ENCODE measurements at regions not wholly inside any gene's neighbourhood (a gene's known extent, or its start where the extent isn't known, plus 50 kb on each side); places are given as distances from the start of the nearest gene placed in this dataset.

GRCh38 chr9:27991221-27991620, 417.9 kb upstream of the C9orf72 start:
- intact Hi-C loops (cut with DNase I): no loop called here
- Histone ChIP-seq H3K27ac (no peak overlapping the region), H3K4me3 (replicated peaks in 1 of 3) (no peak overlapping the region), H3K36me3 (no peaks in the 10 kb centered on the region), H3K9me3 (no peaks in the 10 kb centered on the region), H3K27me3 (no peaks in the 10 kb centered on the region), H3K4me1 (no peaks in the 10 kb centered on the region)
- TF ChIP-seq CTCF (IDR thresholded peaks at IDR 0.05) (no peak), POLR2A (IDR thresholded peaks at IDR 0.05) (no peak)
- no peak for DNase-seq
- 66 to 74% methylated on average over 5 of the region's 5 CpGs for WGBS, 2 donors

- no peak for DNase-seq
- no peaks in the 10 kb centered on the region for H3K27me3 ChIP-seq
- 55 to 64% methylated on average over 1 of the region's 1 CpG for WGBS, 2 donors
- H3K36me3 ChIP-seq: no peaks in the 10 kb centered on the region
- no peak for TF ChIP-seq POLR2A (IDR thresholded peaks at IDR 0.05)
- no peak for TF ChIP-seq CTCF (IDR thresholded peaks at IDR 0.05)
- no peaks in the 10 kb centered on the region for H3K9me3 ChIP-seq
- no peaks in the 10 kb centered on the region for H3K4me1 ChIP-seq
- intact Hi-C loops (cut with DNase I): no loop called here
- H3K27ac ChIP-seq: no peak overlapping the region
- H3K4me3 ChIP-seq (replicated peaks in 1 of 3): no peak overlapping the region
These were observed 427.8 kb upstream of the C9orf72 start for GRCh38 chr9:28001096-28001495.

- H3K27ac ChIP-seq: no peak overlapping the region
- H3K4me3 ChIP-seq (replicated peaks in 1 of 3): no peak overlapping the region
- H3K27me3 ChIP-seq: no peaks in the 10 kb centered on the region
- WGBS, 2 donors: 56 to 70% methylated on average over 4 of the region's 4 CpGs
- H3K9me3 ChIP-seq: no peaks in the 10 kb centered on the region
- H3K36me3 ChIP-seq: no peaks in the 10 kb centered on the region
- no peak for DNase-seq
- intact Hi-C loops (cut with DNase I): no loop called here
- no peak for TF ChIP-seq CTCF (IDR thresholded peaks at IDR 0.05)
- no peak for TF ChIP-seq POLR2A (IDR thresholded peaks at IDR 0.05)
- no peaks in the 10 kb centered on the region for H3K4me1 ChIP-seq
These were observed 431.6 kb upstream of the C9orf72 start for GRCh38 chr9:28004900-28005299.

- TF ChIP-seq CTCF (IDR thresholded peaks at IDR 0.05): no peak
- no peak for TF ChIP-seq POLR2A (IDR thresholded peaks at IDR 0.05)
- DNase-seq: no peak
- no peaks in the 10 kb centered on the region for H3K36me3 ChIP-seq
- intact Hi-C loops (cut with DNase I): no loop called here
- H3K9me3 ChIP-seq: no peaks in the 10 kb centered on the region
- no peak overlapping the region for H3K27ac ChIP-seq
- 83 to 89% methylated on average over 1 of the region's 1 CpG for WGBS, 2 donors
- no peaks in the 10 kb centered on the region for H3K27me3 ChIP-seq
- no peak overlapping the region for H3K4me3 ChIP-seq (replicated peaks in 1 of 3)
- H3K4me1 ChIP-seq: no peaks in the 10 kb centered on the region
These were observed 432.5 kb upstream of the C9orf72 start for GRCh38 chr9:28005779-28006178.

GRCh38 chr9:28007097-28007817, 434.0 kb upstream of the C9orf72 start:
- WGBS, 2 donors: 85 to 86% methylated on average over 7 of the region's 7 CpGs
- no peak for DNase-seq
- Histone ChIP-seq H3K4me1 (no peaks in the 10 kb centered on the region), H3K27me3 (no peaks in the 10 kb centered on the region), H3K9me3 (no peaks in the 10 kb centered on the region), H3K4me3 (replicated peaks in 1 of 3) (no peak overlapping the region), H3K27ac (no peak overlapping the region), H3K36me3 (no peaks in the 10 kb centered on the region)
- intact Hi-C loops (cut with DNase I): no loop called here
- TF ChIP-seq POLR2A (IDR thresholded peaks at IDR 0.05) (no peak), CTCF (IDR thresholded peaks at IDR 0.05) (no peak)

Data from thyroid gland (tissue), 4 donors.